Panc1 (cell line): ENCODE measurements at regions not wholly inside any gene's neighbourhood (a gene's known extent, or its start where the extent isn't known, plus 50 kb on each side); places are given as distances from the start of the nearest gene placed in this dataset.

Source experiments
- ATAC-seq: fragments of 200-7000 bp; cut with Tn5 transposase; 2 replicates; pipeline ENCODE4 v1.9.1; 2020; ENCODE audit warnings: mild to moderate bottlenecking, moderate library complexity
- BruUV-seq: library from RNA; stranded (reverse); fragments of 400-500 nt; replicated peaks from 2 replicates; lab custom pipeline; 2021; lab: Mats Ljungman, UMichigan
- CTCF ChIA-PET: fragments of 300-600 bp; sonication (Branson Sonifier 250); formaldehyde crosslinking; loops from one replicate; lab custom pipeline; 2022; ENCODE audit warnings: antibody characterized with exemption; lab: Charles Lee
- POLR2A ChIA-PET: fragments of 300-600 bp; sonication (Branson Sonifier 250); formaldehyde crosslinking; loops from one replicate; lab custom pipeline; 2022; ENCODE audit warnings: antibody characterized with exemption; lab: Charles Lee
- DNase-seq: peaks from one replicate; pipeline ENCODE4 v3.0.0-alpha.2; 2010; ENCODE audit warnings: low read depth, low spot score
- H3K27ac ChIP-seq: 2 replicates; pipeline ENCODE4 v1.5.1; 2011; ENCODE audit warnings: mild to moderate bottlenecking, low read length, inconsistent platforms
- H3K27me3 ChIP-seq: fragments of 200-500 bp; sonication (Bioruptor generic); 2 replicates; pipeline ENCODE4 v1.6.0; 2014; ENCODE audit warnings: low read length, inconsistent platforms; ENCODE audit not compliant: control insufficient read depth, insufficient read depth
- H3K36me3 ChIP-seq: fragments of 200-500 bp; sonication (Bioruptor generic); 2 replicates; pipeline ENCODE4 v1.5.1; 2014; ENCODE audit warnings: inconsistent platforms, mild to moderate bottlenecking, low read length, moderate library complexity; ENCODE audit not compliant: control insufficient read depth, insufficient read depth
- H3K4me1 ChIP-seq: 2 replicates; pipeline ENCODE4 v1.5.1; 2011; ENCODE audit warnings: inconsistent platforms, mild to moderate bottlenecking, low read length, moderate library complexity; ENCODE audit not compliant: control insufficient read depth, insufficient read depth
- H3K4me3 ChIP-seq, 2 experiments: 2 replicates each; pipeline ENCODE4 v1.5.1; 2011 to 2012; ENCODE audit warnings: low read depth in 2 of 2, low read length in 2 of 2, mild to moderate bottlenecking in 2 of 2, inconsistent platforms in 1 of 2, moderate library complexity in 1 of 2
- H3K9me3 ChIP-seq: fragments of 200-500 bp; sonication (Bioruptor generic); 2 replicates; pipeline ENCODE4 v1.5.1; 2014; ENCODE audit warnings: low read depth, mild to moderate bottlenecking, inconsistent platforms, low read length, moderate library complexity; ENCODE audit not compliant: control insufficient read depth, insufficient read depth
- POLR2AphosphoS5 ChIP-seq: IDR thresholded peaks from 2 replicates; pipeline ENCODE4 v1.6.1; 2012; ENCODE audit warnings: mild to moderate bottlenecking, low read depth, low read length, moderate library complexity
- SIN3A ChIP-seq: IDR thresholded peaks from 2 replicates; pipeline ENCODE4 v1.6.1; 2012; ENCODE audit warnings: low read depth, mild to moderate bottlenecking, low read length, moderate library complexity, borderline replicate concordance; ENCODE audit not compliant: insufficient read depth
- TCF7L2 ChIP-seq: IDR thresholded peaks from 2 replicates; pipeline ENCODE4 v1.6.1; 2011; ENCODE audit warnings: mild to moderate bottlenecking, low read depth, low read length, inconsistent platforms
- in situ Hi-C: cut with HindIII; loops from 2 replicates; pipeline ENCODE4 v1.10.0; 2016; ENCODE audit warnings: low sequenced_read_pairs, low pct_unique_long_range_greater_than_20kb
- intact Hi-C: fragments of 100-400 bp; cut with micrococcal nuclease; formaldehyde crosslinking; loops from one replicate; pipeline ENCODE4 v1.10.0; 2022; ENCODE audit not compliant: unreplicated experiment
- TF ChIP-seq, protein P1 (sequence below): fragments of 450-650 bp; IDR thresholded peaks from 2 replicates; pipeline ENCODE4 v1.5.1; 2017; ENCODE audit warnings: mild to moderate bottlenecking
- TF ChIP-seq, protein P2 (sequence below), 2 experiments: IDR thresholded peaks; 2 replicates each; pipeline ENCODE4 v1.6.1; 2011 to 2012; ENCODE audit warnings: low read depth in 2 of 2, control low read depth in 1 of 2, low read length in 1 of 2, mild to moderate bottlenecking in 1 of 2, moderate library complexity in 1 of 2; ENCODE audit not compliant: insufficient read depth in 1 of 2

DNA sequence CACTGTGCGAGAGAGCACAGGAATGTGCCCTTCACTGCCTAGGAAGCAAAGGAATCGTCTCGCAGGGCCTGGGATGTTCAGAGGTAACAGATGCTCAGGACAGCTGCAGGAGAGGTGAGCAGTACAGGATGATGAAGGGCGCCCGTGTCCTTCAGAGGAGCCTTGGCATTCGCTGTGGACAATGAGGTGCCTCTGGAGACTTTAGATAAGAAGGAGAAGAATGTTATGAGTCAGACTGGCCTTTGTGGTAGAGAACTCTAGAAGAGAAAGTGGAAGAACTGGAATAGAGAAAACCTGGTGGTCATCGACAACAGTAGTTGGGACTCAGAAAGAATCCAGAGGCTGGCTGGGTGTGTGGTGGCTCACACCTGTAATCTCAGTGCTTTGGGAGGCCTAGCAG lies 64.4 kb upstream of the LEP start:
- POLR2A ChIA-PET, result no interaction called here
- no peaks in the 10 kb centered on the region for H3K9me3 ChIP-seq
- no peak overlapping the region for H3K4me3 ChIP-seq
- no peaks in the 10 kb centered on the region for H3K4me1 ChIP-seq
- H3K36me3 ChIP-seq, result no peaks in the 10 kb centered on the region
- H3K27me3 ChIP-seq, result peaks cover 17% of the 10 kb centered on the region
- ATAC-seq, result 0 out of 2 replicates have a peak, but pooled peaks have one; percentile 28
- CTCF ChIA-PET, result interaction anchor here (0.5 kb wide), 1 partner anchor 624 kb away, joined by 3 read pairs; no protein-coding TSS in a partner anchor
- intact Hi-C loops, result no loop called here
- BruUV-seq, result no TSS peak
- TF ChIP-seq SIN3A (no peak), POLR2AphosphoS5 (no peak), TCF7L2 (no peak)
- TF ChIP-seq, protein P1, sequence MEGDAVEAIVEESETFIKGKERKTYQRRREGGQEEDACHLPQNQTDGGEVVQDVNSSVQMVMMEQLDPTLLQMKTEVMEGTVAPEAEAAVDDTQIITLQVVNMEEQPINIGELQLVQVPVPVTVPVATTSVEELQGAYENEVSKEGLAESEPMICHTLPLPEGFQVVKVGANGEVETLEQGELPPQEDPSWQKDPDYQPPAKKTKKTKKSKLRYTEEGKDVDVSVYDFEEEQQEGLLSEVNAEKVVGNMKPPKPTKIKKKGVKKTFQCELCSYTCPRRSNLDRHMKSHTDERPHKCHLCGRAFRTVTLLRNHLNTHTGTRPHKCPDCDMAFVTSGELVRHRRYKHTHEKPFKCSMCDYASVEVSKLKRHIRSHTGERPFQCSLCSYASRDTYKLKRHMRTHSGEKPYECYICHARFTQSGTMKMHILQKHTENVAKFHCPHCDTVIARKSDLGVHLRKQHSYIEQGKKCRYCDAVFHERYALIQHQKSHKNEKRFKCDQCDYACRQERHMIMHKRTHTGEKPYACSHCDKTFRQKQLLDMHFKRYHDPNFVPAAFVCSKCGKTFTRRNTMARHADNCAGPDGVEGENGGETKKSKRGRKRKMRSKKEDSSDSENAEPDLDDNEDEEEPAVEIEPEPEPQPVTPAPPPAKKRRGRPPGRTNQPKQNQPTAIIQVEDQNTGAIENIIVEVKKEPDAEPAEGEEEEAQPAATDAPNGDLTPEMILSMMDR, result no peak
- TF ChIP-seq, protein P2, sequence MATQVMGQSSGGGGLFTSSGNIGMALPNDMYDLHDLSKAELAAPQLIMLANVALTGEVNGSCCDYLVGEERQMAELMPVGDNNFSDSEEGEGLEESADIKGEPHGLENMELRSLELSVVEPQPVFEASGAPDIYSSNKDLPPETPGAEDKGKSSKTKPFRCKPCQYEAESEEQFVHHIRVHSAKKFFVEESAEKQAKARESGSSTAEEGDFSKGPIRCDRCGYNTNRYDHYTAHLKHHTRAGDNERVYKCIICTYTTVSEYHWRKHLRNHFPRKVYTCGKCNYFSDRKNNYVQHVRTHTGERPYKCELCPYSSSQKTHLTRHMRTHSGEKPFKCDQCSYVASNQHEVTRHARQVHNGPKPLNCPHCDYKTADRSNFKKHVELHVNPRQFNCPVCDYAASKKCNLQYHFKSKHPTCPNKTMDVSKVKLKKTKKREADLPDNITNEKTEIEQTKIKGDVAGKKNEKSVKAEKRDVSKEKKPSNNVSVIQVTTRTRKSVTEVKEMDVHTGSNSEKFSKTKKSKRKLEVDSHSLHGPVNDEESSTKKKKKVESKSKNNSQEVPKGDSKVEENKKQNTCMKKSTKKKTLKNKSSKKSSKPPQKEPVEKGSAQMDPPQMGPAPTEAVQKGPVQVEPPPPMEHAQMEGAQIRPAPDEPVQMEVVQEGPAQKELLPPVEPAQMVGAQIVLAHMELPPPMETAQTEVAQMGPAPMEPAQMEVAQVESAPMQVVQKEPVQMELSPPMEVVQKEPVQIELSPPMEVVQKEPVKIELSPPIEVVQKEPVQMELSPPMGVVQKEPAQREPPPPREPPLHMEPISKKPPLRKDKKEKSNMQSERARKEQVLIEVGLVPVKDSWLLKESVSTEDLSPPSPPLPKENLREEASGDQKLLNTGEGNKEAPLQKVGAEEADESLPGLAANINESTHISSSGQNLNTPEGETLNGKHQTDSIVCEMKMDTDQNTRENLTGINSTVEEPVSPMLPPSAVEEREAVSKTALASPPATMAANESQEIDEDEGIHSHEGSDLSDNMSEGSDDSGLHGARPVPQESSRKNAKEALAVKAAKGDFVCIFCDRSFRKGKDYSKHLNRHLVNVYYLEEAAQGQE (IDR thresholded peaks at IDR 0.05; ENCODE audit: insufficient read depth in 1 of 2, low read depth in 2 of 2, low read length in 1 of 2), result no peak
- in situ Hi-C loops, result no loop called here
- no peak for DNase-seq
- H3K27ac ChIP-seq, result no peak overlapping the region

DNA sequence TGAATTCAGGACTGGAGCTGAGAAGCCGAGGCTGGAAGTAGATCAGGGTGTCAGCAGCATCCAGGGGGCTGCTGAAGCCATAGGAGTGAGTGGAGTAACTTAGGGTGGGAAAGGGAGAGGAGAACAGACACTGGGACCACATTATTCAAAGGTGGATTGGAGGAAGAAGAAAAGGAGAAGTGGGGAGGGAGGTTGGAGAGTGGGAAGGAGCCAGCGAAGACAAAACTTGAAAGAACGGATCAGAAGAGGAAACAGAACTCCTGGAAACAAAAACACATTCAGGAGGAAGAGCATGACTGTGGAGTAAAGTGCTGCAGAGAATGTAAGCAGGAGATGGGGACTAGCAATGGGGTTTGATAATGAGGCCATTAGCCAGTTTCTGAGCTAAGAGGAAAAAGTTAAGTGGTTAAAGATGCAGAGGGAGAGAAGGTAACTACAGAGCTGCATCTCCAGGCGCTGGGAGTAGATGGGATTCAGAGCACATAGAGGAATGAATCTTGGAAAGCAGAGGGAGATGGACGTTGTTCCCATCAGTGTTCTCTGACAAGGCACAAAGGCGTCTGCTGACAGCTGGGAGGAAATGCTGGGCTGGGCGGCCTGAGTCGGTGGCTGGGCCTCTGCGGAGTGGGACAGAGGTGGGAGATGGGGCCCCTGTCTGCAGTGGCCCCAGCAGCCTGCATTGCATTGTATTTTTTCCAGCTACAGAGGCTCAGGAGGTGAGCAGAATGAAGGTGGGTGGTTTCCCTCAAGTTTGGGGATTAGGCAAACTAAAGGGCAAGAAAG lies 63.1 kb upstream of the LEP start:
- Histone ChIP-seq H3K4me3 (no peak overlapping the region), H3K9me3 (no peaks in the 10 kb centered on the region), H3K36me3 (no peaks in the 10 kb centered on the region), H3K27ac (no peak overlapping the region), H3K4me1 (no peaks in the 10 kb centered on the region), H3K27me3 (peaks cover 19% of the 10 kb centered on the region)
- in situ Hi-C loops, result no loop called here
- POLR2A ChIA-PET, result no interaction called here
- intact Hi-C loops, result no loop called here
- ATAC-seq, result no peak
- no peak for DNase-seq
- no TSS peak for BruUV-seq
- TF ChIP-seq SIN3A (no peak), POLR2AphosphoS5 (no peak), TCF7L2 (no peak)
- TF ChIP-seq, protein P1, result no peak
- TF ChIP-seq, protein P2 (IDR thresholded peaks at IDR 0.05; ENCODE audit: insufficient read depth in 1 of 2, low read depth in 2 of 2, low read length in 1 of 2), result no peak
- CTCF ChIA-PET, result no interaction called here
